ENCODE measurements at regions not wholly inside any gene's neighbourhood (a gene's known extent, or its start where the extent isn't known, plus 50 kb on each side); places are given as distances from the start of the nearest gene placed in this dataset.
"Not testable (repeated sequence)": the region's sequence is repeated elsewhere in the genome, so short reads cannot be mapped to it uniquely, and the experiment has no call there.

DNA sequence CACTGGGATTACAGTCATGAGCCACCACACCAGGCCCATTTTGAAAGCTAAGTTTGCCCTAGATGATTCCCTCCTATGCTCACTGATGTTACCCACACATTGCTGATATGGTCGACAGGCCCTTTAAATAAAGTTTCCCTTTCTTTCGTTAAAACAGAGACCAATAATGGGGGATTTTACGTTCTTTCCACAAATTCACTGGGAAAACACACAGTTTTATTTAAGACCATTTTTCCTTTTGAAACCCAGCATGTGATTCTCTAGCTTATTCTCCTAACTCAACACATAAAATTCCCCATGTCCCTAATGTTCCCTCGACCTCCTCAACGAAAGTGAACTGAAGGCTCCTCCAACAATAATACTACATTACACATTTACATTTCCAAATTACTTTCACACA lies 223.2 kb downstream of the ANAPC1 start:
- DNase-seq = no peak

DNA sequence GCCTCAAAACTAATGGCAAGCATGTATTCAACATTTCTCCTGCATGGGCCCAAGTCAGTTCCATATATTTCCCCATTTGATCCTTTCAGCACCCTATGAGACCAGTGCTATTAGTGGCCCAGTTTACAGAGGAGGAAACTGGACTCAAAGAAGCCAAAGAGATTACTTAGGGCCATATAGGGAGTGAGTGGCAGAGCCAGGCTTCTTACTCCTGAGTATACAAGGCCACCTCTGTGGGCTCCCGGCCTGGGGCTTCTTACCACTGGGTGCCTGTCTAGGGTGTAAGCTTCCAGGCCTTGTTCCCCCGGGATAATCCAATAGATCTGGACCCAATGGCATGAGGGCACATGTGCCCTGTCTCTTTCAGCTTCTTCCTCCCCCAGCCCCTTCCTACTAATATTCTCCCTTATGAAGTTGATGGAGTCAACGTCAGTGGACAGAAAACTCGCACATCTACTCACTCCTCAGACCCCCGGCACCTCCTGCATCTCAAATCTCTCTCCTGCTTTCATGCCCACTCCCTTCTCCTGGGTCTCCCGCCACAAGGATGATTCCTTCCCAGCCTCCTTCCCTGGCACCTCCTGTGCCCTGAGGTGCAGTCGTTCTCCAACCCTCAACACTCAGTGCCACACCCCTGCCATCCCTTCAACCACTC lies 222.6 kb downstream of the ANAPC1 start:
- DNase-seq = no peak

DNA sequence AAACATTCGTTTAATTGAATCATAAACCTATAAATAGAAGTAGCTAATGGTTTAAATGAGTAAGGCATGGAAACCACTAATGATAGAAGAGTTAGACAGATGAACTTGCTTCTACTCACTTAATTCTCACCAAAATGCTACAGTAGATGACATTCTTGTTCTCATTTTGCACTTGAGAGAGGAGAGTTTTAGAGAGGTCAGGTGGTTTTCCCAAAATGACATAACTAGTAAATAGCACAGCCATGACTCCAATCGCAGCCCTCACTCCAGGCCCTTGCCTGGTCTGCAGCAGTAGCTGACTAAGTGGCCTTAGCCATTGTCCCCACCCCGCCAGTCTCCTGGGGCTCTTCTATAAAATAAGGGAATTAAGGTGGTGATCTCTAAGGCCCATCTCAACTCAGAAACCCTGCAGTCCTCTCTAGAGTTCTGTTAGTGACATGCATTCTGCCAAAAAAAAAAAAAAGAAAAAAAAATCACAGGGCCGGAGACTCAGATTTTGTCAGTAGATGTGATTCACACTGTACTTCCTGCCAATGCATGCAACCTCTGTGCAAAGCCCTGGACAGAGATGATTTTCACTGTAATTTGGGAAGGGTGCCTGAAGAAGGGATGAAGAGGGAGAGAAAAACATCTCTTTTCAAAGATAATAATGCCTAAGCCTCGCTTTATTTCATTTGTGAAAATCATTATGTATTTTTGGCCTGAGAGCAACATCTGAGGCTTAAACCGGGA lies 221.8 kb downstream of the ANAPC1 start:
- no peak for DNase-seq

DNA sequence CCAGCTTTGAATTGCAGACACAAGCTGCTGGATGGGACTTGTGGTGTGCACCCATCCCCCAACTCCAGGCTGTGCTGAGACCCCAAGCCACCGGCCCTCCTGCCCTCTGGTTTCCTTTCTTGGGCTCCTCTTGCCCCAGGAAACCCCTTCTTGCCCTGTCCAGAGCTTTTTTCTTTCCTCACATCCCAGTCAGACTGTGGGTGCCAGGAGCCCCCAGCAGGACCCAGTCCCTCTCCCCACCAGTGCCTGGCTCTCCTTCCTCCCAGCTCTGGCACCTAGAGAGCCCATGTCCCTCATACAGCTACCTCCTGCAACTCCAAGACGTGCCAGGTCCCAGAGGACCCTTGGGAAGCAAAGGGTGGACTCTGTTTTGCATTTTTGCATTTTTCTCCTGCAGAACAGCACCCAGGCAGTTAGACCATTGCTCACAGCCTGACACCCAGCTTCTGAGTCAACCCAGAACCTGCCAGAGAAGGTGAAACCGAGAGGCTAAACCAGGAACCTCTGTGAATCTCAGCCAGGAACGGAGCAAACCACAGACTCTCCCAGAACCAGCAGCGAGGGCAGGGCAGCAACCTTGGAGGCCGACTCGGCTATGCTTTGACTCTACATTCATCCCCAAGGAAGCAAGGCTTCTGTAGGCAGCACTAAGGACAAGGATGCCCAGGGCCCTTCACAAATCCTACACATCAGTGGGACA lies 221.1 kb downstream of the ANAPC1 start:
- DNase-seq = peak; percentile 55 to 72

DNA sequence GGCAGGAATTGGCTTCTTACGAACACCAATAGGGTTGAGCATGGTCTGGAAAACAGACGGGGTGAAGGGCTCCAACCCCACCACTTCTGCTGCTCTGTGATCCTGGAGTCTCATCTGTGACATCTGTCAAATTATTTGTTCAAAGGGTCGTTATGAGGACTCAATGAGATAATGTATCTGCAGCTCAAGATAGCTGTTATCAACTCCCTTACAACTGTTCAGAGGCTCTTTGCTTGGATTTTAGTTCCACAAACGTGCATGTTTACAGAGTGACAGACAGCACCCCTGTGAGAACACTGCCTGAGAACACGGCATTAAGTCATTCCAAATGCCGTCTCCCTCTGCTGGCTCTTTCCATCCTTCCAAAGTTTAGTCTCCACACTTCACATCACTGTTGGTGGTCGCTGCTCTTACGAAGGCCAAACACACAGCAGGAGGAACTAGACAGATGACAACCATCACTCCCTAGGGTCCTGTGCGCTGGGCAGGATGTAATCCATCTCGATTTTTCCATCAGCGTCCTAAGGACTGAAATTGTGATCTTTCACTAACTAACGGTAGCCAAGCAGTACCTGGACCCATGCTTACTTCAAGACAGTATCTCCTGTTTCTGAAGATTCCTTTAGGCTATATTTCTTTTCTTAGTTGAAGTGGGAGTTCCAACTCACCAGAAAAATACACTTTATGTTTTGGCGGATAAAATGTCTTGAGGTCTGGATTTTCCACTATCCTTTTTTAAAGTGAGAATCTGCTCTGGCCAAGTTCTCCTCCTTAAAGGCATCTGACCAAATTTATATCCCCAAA lies 220.3 kb downstream of the ANAPC1 start:
- no peak for DNase-seq

DNA sequence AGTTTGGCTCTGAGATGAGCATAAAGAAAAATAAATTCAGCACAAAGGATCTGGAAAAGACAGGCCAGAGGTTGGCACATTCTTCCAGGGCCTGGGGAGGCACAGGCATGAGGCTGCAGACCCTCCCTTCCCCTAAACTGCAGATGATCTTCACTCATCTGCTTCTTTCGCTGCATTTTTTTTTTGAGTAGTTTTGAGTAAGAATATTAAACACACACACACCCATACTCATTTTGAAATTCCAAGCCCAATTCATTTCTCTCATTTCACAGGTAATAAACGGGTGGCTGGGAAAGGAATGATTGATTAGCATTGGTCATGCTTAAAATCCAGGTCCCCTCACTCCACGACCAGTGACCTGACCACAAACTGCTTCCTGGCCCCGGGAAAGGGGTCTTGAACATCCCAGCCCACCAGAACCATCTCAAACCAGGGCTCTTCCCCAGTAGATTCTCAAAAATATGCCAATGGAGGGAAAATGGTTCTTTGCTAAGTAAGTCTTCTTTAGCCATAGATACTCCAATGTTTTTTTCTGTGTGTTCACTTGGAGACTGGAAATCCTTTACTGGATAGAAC lies 219.6 kb downstream of the ANAPC1 start:
- DNase-seq = no peak

DNA sequence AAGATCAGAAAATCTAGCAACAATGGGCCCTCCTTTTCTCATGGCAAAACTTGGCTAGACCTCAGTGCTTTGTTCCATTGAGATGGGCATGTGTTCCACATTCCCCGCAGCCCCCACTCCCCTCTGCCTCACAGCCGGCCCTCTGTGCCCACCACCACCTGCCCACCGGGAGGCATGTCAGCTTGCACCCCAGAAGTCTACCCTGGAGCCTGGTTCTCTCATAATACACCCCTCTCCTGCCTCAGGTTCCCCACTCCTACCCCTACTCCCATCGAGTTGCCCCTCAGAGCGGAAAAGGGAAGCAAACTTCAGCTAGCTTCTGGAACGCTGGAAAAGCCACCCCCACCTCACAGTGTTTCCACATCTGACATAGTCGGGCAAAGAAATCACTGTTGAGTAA lies 219.0 kb downstream of the ANAPC1 start:
- DNase-seq = no peak

DNA sequence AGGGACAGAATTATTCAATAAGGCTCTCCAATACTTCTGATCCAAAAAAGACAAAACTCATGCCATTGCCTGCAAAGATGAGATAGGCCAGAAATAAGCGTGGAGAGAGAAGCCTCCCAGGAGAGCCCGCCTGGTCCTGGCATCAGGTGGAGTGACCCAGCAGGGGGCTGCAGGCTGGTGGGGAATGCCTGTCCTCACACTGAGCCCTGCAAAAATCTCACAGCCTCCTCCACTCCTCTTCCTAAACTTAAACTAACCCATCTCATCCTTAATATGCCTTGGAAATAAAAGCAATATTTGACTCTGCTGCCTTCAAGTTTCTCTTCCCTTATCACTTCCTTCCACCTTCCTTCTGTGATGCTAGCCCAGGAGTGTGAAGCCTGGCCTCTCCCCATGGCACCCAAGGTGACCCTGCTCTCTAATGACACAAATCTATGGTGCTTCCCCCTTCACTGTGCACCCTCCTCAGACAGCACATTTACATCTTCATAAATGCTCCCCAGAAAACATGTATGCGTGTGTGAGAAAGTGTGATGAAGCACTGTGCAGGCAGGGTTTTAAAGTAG lies 218.4 kb downstream of the ANAPC1 start:
- DNase-seq = no peak

DNA sequence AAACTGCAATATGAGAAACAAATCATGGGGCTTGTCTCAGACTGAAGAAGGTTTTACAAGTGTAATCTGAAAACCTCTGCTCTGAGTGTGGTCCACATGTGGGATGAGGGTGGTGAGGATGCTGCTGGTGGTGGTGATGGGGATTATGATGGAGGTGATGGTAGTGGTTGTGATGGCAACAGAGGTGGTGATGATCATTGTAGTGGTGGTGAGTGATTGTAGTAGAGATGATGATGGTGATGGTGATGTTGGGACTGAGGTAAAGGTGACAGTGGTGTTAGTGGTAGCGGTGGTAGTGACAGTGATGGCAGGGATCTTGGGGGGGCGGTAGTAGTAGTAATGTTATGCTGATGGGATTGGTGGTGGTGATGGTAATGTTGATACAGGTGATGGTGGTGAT lies 217.8 kb downstream of the ANAPC1 start:
- no peak for DNase-seq

DNA sequence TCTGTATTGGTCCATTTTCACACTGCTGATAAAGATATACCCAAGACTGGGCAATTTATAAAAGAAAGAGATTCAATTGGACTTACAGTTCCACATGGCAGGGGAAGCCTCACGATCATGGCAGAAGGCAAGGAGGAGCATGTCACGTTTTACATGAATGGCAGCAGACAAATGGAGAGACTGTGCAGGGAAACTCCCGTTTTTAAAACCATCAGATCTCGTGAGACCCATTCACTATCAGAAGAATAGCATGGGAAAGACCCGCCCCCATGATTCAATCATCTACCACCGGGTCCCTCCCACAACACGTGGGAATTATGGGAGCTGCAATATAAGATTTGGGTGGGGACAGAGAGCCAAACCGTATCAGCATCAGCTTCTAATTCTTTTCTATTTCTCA lies 217.0 kb downstream of the ANAPC1 start:
- DNase-seq = no peak

DNA sequence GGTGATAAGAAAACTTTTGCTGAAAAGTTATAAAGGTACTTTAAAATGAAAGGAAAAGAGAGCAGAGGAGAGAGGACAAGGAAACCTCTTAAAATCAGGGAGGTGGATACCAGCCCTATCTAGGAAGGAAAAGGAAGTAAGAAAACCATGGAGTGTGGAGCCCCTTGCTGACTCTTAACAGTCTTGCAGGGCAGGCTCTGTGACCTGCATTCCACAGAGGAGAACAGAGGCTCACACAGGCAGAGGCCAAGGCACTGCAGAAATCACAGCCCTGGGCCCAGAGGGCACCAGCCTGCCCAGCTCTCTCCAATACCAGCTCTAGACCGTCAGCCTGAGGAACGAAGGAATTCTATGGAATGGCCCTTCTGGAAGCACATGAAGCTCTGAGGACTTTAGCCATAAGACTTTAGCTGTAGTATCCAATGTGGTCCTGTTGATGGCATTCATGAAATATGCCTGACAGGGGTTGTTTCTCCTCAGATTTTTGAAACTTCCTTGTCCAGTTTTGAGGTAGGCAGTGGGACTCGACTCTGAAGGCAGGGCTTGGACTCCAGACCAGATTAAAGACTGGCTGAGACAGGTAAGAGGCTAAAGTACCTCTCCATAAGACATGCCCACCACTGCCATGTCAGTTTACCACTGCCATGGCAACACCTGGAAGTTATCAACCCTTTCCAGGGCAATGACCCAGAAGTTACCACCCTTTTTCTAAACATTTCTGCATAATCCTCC lies 216.3 kb downstream of the ANAPC1 start:
- DNase-seq = no peak

DNA sequence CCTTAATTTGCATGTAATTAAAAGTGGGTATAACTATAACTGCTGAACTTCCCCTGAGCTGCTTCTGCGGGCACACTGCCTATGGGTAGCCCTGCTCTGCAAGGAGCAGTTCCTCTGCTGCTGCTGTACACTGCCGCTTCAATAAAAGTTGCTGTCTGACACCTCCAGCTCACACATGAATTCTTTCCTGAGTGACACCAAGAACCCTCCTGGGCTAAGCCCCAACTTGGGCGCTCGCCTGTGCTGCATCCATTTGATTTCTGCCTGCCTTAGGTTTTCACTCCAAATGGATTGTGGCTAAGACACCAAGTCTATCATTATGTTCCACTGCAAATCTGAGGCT lies 215.7 kb downstream of the ANAPC1 start:
- DNase-seq = no peak

DNA sequence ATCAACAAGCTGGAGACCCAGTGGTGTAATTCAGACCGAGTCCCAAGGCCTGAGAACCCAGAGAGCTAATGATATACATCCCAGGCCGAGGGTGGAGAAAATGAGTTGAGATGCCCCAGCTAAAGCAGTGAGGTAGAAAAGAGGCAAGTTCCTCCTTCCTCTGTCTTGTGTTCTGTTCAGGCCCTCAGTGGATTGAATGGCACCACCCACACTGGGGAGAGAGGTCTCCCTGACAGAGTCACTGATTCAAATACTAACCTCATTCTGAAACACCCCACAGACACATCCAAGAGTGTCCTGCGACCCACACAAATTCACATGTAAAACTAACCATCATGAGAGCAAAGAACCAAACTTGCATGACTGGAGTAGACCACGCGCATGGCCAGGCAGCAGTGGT lies 215.3 kb downstream of the ANAPC1 start:
- DNase-seq = no peak

DNA sequence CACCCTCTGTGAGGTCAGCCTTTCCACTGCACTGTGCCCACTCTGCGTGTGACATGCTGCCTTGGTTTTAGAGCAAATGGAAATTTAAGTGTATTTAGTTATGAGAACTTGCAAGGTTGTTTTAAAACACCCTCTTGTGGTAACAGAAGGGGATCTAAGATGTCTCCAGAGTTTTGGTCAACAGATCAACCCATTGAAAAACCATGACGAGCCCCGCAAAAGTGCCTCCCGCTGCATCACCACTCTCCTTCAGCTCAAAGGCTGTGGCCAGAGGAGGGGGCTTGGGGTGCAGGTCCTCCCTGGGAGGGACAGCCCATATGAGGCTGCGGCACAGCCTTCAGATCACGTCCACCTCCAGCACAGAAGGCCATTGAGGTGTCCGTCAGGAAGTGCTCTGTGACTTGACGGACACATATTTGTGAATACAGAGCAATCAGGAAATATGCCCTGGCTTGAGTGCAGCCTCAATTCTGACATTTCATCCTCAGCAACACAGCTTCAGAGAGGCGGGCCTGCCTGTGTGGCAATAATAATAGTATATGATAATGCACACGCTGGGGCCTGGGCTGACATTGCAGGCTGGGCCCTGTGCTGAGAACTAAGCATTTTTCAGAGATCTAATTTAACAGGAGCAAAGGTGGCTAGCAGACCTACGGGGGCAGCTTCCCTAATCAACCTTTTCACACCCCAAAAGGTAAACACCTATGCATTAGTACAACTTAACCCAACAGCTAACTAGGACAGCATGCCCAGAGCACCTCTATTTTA lies 213.9 kb downstream of the ANAPC1 start:
- no peak for DNase-seq

DNA sequence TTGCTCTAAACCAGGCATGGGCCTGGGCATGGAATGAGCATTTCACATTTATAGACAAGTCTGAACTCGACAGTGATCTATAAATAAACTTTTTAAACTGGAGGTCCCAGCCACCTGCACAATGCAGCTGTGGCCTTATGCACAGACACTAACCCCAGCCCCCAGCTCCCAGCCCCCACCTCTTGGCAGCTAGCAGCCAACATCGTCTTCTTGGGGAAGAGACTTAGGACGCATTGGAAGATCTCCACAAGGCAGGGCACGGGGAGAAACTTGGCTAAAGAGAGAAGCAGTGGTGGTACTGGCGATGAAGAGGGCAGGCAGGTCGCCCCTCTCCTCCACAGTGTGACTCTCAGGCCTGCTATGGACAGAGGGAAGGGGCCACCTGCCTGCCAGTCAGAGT lies 213.2 kb downstream of the ANAPC1 start:
- no peak for DNase-seq

DNA sequence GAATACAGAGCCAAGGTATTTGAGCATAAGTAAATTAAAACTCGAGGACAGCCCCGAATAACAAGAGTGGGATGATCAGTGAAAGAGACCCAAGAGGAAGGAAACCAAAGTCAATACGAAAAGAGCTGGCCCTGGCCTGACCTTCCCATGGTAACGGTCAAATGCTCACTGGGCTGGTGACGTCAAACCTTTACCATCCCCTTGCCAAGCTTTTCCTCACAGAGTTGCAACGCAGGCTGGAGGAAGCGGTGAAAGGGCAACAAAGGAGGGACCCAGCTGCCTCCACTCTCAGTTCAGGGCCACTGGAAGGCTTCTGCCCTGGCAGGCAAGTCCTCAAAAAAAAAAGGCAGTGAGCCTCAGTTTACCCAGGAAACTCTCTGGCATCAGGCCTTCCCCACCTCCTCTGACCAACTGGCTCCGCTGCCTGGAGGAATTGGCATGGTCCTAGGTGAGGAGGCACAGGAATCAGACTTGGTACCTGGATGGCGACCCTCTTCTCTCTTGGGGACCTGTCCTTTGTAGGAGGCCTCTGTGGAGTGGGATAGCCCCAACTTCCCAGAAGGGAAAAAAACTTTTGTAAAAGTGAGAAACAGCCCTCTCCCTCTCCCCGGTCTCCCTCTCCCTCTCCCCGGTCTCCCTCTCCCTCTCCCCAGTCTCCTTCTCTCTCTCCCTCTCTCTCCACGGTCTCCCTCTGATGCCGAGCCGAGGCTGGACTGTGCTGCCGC lies 212.4 kb downstream of the ANAPC1 start:
- no peak for DNase-seq

DNA sequence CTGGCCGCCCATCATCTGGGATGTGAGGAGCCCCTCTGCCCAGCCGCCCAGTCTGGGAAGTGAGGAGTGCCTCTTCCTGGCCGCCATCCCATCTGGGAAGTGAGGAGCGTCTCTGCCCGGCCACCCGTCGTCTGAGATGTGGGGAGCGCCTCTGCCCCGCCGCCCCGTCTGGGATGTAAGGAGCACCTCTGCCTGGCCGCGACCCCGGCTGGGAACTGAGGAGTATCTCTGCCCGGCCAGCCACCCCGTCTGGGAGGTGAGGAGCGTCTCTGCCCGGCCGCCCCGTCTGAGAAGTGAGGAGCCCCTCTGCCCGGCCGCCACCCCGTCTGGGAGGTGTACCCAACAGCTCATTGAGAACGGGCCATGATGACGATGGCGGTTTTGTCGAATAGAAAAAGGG lies 211.4 kb downstream of the ANAPC1 start:
- DNase-seq = not testable (repeated sequence)

DNA sequence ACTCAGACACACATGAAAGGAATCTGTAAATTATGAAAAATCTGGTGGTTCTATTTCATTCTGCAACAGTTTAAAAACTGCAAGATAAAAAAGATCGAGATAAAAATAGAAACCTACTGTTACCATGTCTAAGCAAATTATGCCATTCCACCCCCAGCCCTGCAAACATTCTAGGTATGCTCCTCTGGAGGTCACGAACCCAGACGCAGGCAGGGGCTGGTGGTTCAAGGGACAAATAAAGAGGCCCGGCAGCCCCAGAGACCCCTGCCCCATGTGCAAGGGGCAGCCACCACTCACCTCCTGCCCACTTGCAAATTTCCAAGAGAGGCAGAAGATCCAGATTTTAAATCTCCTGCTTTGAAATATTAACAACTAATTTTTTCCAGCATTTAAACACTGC lies 210.5 kb downstream of the ANAPC1 start:
- no peak for DNase-seq

DNA sequence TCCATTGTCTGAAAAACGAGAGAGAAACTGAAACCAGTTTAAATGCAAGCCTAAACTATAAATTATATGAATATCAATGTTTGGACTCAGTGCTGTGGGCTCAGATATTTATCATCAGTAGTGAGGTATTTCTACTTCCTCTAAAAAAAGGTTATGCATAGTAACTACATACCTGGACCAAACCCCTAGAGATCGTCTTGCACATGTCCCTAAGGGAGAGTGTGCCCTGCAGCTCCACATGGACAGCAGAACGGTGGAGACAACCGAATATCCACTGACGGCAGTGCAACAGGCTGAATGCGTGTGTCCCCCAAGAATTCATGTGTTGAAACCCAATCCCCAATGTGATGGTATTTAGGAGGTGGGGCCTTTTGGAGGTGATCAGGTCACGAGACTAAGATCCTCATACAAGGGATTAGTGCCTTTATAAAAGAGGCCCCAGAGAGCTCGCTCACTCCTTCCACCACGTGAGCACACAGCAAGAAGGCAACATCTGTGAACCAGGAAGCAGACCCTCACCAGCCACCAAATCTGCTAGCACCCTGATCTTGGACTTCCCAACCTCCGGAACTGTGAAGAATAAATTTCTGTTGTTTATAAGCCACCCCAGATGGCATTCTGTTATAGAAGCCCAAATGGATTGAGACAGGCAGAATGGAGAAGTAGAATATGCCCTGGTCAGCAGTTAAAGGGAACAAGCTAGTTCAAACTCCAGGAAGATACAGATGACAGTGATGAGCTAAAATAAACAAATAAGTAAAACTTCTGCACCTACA lies 208.4 kb downstream of the ANAPC1 start:
- DNase-seq = no peak
